ENCODE measurements at regions not wholly inside any gene's neighbourhood (a gene's known extent, or its start where the extent isn't known, plus 50 kb on each side); places are given as distances from the start of the nearest gene placed in this dataset.

DNA sequence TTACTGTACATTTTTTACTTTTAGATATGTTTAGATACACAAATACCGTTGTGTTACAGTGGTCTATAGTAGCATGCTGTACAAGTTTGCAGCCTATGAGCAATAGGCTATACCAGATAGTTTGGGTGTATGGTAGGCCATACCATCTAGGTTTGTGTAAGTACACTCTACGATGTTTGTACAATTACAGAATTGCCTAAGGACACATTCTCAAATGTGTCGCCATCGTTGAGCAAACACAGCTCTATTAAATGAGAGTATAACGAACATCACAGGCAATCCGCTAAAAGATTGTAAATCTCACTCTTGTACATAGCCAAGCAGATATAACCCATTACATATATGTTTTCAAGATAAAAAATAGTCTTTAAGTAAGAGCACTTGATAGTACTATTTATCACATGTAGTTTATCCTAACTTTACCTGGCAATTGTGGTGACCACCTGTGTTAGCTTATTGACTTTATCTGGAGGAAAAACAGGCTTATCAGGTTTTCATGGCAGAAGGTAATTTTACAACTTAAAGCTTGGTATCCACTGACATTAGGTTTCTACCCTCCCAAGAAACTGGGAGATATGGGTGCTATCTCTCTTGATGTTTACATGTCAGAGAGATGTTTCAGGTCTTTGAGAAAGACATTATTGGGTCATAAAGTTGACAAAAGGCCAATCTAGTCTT, 898.7 kb downstream of the NSUN3 start:
- TF ChIP-seq EZH2 (IDR thresholded peaks at IDR 0.05; ENCODE audit: low read depth, low read length, severe bottlenecking), result no peak
- TF ChIP-seq KDM1A (IDR thresholded peaks at IDR 0.05; ENCODE audit: borderline replicate concordance, low read length), result no peak
- no peak for TF ChIP-seq YY1 (IDR thresholded peaks at IDR 0.05; ENCODE audit: low read depth, low read length)
- TF ChIP-seq CTCF (IDR thresholded peaks at IDR 0.05; ENCODE audit: control extremely low read depth in 1 of 3, insufficient read depth in 1 of 3, low read depth in 1 of 3, low read length in 3 of 3), result no peak
- no peak for TF ChIP-seq CBX5 (IDR thresholded peaks at IDR 0.05; ENCODE audit: low read depth, low read length)
- no peak for TF ChIP-seq POLR2A (IDR thresholded peaks at IDR 0.05; ENCODE audit: control extremely low read depth in 1 of 2, low read depth in 2 of 2, low read length in 2 of 2)
- no peak for TF ChIP-seq HDAC2 (IDR thresholded peaks at IDR 0.05; ENCODE audit: borderline replicate concordance in 1 of 2, low read depth in 2 of 2, low read length in 2 of 2)
- no peak for TF ChIP-seq JUN (IDR thresholded peaks at IDR 0.05; ENCODE audit: low read depth, low read length)

All from H1 (cell line).